SHP77 treated with DMSO at 0.1 percent for 48 hours (cell line): ENCODE measurements at regions not wholly inside any gene's neighbourhood (a gene's known extent, or its start where the extent isn't known, plus 50 kb on each side); places are given as distances from the start of the nearest gene placed in this dataset.
"Not testable (repeated sequence)": the region's sequence is repeated elsewhere in the genome, so short reads cannot be mapped to it uniquely, and the experiment has no call there.

Source experiments
- DNase-seq: peaks from one replicate; lab custom pipeline; 2025; lab: John Stamatoyannopoulos, UW

GRCh38 chr13:63942372-63942771, 2526.7 kb upstream of the PCDH20 start:
- no peak for DNase-seq

DNA sequence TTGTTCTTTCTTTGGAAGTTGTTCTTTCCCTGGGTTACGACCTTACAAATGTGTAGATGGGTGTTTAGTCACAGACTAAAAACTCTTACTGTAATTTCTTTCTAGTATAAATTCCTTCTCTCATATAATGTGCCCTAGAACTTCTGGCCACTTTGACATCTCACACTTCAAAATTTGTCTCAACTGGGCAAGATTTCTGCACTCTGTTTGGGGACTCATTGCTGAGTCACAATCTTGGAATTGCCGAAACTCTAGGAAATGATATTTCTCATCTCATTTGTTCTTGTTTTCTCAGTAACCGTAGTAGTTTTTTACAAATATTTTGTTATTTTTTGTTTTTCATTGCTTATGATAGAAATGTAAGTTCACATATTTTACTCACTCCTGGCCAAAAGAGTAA, 2523.2 kb upstream of the PCDH20 start:
- no peak for DNase-seq

DNA sequence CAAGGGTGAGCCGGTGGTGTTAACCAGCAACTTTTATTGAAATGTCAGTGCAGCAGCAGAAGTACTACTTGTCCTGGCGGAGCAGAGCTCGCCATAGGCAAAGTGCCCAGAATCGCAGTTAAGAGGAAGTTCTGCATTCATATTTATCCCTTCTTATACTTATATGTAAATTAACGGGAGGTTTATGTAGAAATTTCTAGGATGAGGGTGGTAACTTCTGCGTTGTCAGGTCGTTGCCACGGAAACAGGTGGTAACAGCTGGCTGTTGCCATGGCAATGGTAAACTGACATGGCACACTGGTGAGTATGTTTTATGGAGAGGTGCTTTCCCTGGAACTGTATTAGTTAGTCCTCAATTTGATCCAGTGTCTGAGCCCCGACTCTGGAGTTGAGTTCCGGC, 2494.9 kb upstream of the PCDH20 start:
- DNase-seq, result no peak

- DNase-seq, result no peak
Observed at GRCh38 chr13:63909726-63910375, 2494.2 kb upstream of the PCDH20 start.

GRCh38 chr13:63902141-63902540, 2486.5 kb upstream of the PCDH20 start:
- DNase-seq, result no peak

GRCh38 chr13:63901630-63902029, 2486.0 kb upstream of the PCDH20 start:
- no peak for DNase-seq

- DNase-seq, result no peak
Observed at GRCh38 chr13:63900406-63900805, 2484.8 kb upstream of the PCDH20 start.

DNA sequence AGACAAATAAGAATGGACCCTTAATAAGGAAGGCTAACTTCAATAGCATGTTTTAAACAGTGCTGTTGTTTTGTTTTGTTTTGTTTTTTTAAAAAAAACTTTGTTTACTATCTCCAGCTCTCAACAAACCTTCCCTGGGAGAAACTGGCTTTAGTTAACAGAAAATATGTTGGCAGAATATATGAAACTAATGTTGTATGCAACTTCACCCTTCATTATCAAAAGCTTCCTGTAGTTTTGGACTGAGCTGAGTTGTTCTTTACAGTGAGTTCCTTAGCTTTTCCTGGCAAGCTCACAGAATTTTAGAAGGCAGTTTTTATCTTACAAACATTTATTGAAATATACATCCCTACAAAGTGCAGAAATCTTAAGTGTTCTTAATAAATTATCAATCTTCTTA, 2480.7 kb upstream of the PCDH20 start:
- no peak for DNase-seq

GRCh38 chr13:63882052-63882451, 2466.4 kb upstream of the PCDH20 start:
- no peak for DNase-seq

- no peak for DNase-seq
Observed at GRCh38 chr13:63880705-63881104, 2465.1 kb upstream of the PCDH20 start.

DNA sequence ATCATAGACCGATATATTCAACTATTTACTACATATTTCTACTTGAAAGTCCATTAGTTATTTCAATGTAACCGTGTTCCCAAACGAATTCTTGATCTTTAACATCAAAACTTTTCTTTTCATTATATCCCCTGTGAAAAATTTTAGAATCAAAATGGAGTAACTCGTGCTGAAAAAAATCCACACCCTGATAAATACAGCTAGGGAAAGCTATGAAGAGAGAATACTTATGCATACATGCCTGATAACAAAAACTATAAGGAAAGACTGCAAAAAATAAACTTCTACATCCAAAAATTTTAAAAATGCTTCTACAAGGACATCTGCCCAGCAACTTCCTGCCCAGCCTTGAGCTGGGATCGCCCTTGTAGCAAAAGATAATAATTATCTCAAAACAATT, 2458.3 kb upstream of the PCDH20 start:
- DNase-seq, result no peak

DNA sequence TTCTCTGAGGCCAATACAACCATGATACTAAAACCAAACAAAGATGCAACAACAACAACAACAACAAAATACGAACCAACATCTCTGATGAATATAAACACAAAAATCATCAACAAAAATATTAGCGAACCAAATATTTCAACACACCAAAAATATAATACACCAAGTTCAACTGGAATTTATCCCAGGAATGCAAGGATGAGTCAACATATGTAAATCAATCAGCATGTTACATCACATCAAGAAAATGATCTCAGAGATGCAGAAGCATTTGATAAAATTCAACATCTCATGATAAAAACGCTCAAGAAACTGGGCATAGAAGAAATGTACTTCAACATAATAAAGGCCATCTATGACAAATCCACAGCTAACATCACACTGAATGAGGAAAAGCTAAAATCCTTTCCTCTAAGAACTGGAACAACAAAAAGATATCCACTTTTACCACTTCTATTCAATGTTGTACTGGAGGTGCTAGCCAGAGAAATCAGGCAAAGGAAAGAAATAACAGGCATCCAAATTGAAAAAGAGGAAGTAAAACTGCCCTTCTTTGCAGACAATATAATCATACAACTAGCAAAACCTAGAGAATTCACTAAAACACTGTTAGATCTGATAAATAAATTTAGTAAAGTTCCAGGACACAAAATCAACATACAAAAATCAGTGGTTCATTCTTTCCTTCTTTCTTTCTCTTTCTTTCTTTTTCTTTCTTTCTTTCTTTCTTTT, 2448.7 kb upstream of the PCDH20 start:
- DNase-seq, result no peak

GRCh38 chr13:63855457-63856118, 2439.9 kb upstream of the PCDH20 start:
- DNase-seq, result no peak

DNA sequence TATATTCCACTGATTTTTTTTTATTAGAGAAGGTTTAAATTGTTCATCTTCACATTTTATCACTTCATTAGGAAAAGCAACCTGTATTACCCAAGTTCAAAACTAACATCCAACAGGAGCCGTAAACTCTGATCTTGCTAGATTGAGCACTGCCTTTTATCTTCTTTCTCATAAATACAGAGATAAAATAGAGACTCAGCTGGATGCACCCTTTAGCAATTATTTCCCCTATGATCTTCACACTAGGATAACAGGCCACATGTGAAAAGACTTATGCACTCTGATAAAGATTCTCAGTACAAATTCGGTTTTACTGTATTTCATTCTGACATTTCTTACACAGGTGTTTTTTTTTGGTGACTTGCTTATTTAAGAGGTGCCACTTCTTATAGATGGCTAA, 2438.2 kb upstream of the PCDH20 start:
- DNase-seq, result no peak

DNA sequence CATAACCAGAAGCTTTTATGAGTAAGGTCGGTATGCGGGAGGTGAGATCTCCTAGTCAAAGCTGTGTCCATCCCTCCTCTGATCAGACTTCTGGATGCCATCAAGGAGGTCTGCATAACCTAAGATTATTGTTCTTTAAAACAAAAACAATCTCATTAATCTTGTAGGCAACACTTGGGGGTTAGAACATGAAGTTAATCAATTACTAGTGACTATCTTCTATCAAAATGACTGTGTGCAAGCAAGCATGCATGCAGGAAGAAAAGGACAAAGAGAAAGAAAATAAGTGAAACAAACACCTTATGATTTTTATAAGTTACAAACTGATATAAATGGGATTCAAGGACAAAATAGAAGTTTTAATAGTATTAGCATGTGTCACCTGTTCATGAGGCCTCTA, 2435.9 kb upstream of the PCDH20 start:
- DNase-seq, result no peak

- DNase-seq, result no peak
Observed at GRCh38 chr13:63843766-63844699, 2428.4 kb upstream of the PCDH20 start.

- DNase-seq, result no peak
Observed at GRCh38 chr13:63842102-63842501, 2426.5 kb upstream of the PCDH20 start.

GRCh38 chr13:63840551-63841421, 2425.1 kb upstream of the PCDH20 start:
- no peak for DNase-seq

DNA sequence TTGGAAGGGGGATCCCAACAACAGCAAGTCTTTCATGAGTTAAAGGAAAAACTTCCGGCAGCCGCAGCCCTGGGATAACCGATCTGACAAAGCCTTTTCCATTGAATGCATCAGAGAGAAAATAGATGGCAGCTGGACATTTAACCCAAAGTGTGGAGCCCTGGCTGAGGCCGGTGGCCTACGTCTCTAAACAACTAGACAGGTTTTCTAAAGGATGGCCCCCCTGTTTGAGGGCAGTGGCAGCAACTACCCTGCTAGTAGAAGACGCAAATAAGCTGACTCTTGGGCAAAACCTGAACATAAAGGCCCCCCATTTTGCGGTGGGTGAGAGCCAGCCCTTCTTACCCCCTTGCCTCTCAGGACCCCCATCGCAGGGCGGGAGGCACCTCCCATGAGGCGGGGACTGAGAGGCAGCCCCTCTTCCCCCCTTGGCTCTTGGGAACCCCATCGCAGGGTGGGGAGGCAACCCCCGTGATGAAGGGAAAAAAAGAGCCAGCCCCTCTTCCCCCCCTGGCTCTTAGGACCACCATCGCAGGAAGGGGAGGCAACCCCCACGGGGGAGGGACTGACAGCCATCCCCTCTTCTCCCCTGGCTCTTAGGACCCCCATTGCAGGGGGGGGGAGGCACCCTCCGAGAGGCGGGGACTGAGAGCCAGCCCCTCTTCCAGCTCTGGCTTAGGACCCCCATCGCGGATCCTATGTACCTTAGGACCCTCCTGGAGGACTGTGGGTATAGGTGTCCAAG, 2422.9 kb upstream of the PCDH20 start:
- DNase-seq, result no peak

DNA sequence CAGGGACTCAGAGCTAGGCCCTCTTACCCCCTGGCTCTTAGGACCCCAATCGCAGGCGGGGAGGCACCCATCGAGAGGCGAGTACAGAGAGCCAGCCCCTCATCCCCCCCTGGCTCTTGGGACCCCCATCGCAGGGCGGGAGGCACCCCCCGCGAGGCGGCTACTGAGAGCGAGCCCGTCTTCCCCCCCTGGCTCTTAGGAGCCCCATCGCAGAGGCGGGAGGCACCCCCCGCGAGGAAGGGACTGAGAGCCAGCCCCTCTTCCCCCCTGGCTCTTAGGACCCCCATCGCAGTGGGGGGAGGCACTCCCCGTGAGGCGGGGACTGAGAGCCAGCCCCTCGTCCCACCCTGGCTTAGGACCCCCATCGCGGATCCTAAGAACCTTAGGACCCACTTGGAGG, 2422.1 kb upstream of the PCDH20 start:
- not testable (repeated sequence) for DNase-seq
